ENCODE measurements at regions not wholly inside any gene's neighbourhood (a gene's known extent, or its start where the extent isn't known, plus 50 kb on each side); places are given as distances from the start of the nearest gene placed in this dataset.

DNA sequence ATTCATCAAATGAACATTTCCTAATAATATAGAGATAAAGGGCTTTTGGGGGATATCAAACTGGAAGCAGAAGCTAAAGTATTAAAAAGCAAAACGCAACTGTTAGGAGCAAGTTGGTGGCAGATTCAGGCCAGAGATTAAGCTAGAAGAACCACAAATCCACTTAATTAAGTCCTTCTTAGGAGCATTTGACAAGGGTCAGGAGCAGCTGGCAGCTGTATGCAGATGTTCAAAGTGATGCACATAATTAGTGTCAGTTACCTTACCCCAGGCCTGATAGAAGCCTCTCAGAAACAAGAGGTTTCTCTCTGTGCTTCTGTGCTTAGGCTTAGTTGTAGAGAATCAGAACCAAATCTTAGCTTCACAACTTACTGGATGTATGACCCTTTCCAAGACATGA lies 546.5 kb upstream of the ANO5 start:
- TF ChIP-seq, protein P1, sequence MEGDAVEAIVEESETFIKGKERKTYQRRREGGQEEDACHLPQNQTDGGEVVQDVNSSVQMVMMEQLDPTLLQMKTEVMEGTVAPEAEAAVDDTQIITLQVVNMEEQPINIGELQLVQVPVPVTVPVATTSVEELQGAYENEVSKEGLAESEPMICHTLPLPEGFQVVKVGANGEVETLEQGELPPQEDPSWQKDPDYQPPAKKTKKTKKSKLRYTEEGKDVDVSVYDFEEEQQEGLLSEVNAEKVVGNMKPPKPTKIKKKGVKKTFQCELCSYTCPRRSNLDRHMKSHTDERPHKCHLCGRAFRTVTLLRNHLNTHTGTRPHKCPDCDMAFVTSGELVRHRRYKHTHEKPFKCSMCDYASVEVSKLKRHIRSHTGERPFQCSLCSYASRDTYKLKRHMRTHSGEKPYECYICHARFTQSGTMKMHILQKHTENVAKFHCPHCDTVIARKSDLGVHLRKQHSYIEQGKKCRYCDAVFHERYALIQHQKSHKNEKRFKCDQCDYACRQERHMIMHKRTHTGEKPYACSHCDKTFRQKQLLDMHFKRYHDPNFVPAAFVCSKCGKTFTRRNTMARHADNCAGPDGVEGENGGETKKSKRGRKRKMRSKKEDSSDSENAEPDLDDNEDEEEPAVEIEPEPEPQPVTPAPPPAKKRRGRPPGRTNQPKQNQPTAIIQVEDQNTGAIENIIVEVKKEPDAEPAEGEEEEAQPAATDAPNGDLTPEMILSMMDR (IDR thresholded peaks at IDR 0.05), result no peak
- no peak for TF ChIP-seq POLR2A (IDR thresholded peaks at IDR 0.05; ENCODE audit: low read length)
- no peak for TF ChIP-seq POLR2AphosphoS2 (conservative IDR thresholded peaks at IDR 0.05; ENCODE audit: low read length)
- no peak for TF ChIP-seq EP300 (IDR thresholded peaks at IDR 0.05)
- no peak for TF ChIP-seq ESRRA (IDR thresholded peaks at IDR 0.05; ENCODE audit: borderline replicate concordance, low read length)
- TF ChIP-seq, protein P2, sequence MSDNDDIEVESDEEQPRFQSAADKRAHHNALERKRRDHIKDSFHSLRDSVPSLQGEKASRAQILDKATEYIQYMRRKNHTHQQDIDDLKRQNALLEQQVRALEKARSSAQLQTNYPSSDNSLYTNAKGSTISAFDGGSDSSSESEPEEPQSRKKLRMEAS (IDR thresholded peaks at IDR 0.05), result no peak

Data from A549 (cell line).